ENCODE measurements at regions not wholly inside any gene's neighbourhood (a gene's known extent, or its start where the extent isn't known, plus 50 kb on each side); places are given as distances from the start of the nearest gene placed in this dataset.

GRCh38 chr18:10134204-10134603 lies 220.4 kb downstream of the VAPA start:
- TF ChIP-seq CTCF (IDR thresholded peaks at IDR 0.05), result no peak
- TF ChIP-seq POLR2A (IDR thresholded peaks at IDR 0.05), result no peak
- no peak for TF ChIP-seq EP300 (IDR thresholded peaks at IDR 0.05)

Measured in ovary (tissue), 3 donors.